Uterus (tissue), 2 donors: ENCODE measurements at regions not wholly inside any gene's neighbourhood (a gene's known extent, or its start where the extent isn't known, plus 50 kb on each side); places are given as distances from the start of the nearest gene placed in this dataset.
"Not testable (repeated sequence)": the region's sequence is repeated elsewhere in the genome, so short reads cannot be mapped to it uniquely, and the experiment has no call there.

ENCODE experiments used
- CTCF ChIP-seq, 4 experiments: fragments of 200-600 bp in 2 of 4; fragments of 450-650 bp in 2 of 4; sonication (generic) in 2 of 4; IDR thresholded peaks; one replicate each; pipeline ENCODE4 v1.5.1; 2016 to 2019; ENCODE audit warnings: antibody characterized with exemption in 4 of 4, mild to moderate bottlenecking in 2 of 4, moderate library complexity in 1 of 4
- POLR2A ChIP-seq, 2 donors: fragments of 450-650 bp; IDR thresholded peaks; one replicate each; pipeline ENCODE4 v1.6.1; 2016; ENCODE audit warnings: antibody characterized with exemption in 2 of 2, mild to moderate bottlenecking in 1 of 2, moderate library complexity in 1 of 2

GRCh38 chr7:73928644-73929043 is 67.7 kb downstream of the TMEM270 start:
- not testable (repeated sequence) for TF ChIP-seq CTCF, POLR2A (IDR thresholded peaks at IDR 0.05)
